OCI-LY3 (cell line): ENCODE measurements at regions not wholly inside any gene's neighbourhood (a gene's known extent, or its start where the extent isn't known, plus 50 kb on each side); places are given as distances from the start of the nearest gene placed in this dataset.

Experiments used
- H2AFZ ChIP-seq: fragments of 200-600, 300-600 bp; shearing (Covaris generic); 2 replicates; pipeline ENCODE4 v1.6.0; 2014; ENCODE audit warnings: antibody characterized with exemption, low read depth, low read length
- H3K27ac ChIP-seq: fragments of 200-600, 300-600 bp; sonication (generic); 2 replicates; pipeline ENCODE4 v1.5.1; 2014; ENCODE audit warnings: mild to moderate bottlenecking, low read length, moderate library complexity, mixed read lengths
- H3K27me3 ChIP-seq: fragments of 200-600, 300-600 bp; sonication (generic); 2 replicates; pipeline ENCODE4 v1.6.1; 2014; ENCODE audit warnings: low read depth, low read length, mixed read lengths
- H3K36me3 ChIP-seq: fragments of 200-600, 300-600 bp; sonication (generic); replicated peaks from 2 replicates; pipeline ENCODE3; 2014; ENCODE audit warnings: low read depth, low read length, mixed read lengths
- H3K4me1 ChIP-seq: fragments of 300-600, 200-600 bp; sonication (generic); 2 replicates; pipeline ENCODE4 v1.6.1; 2014; ENCODE audit warnings: low read length, mixed read lengths
- H3K4me2 ChIP-seq: fragments of 200-600, 300-600 bp; sonication (generic); 2 replicates; pipeline ENCODE4 v1.6.1; 2014; ENCODE audit warnings: low read length, mixed read lengths
- H3K4me3 ChIP-seq: fragments of 300-600, 200-600 bp; sonication (generic); 2 replicates; pipeline ENCODE4 v1.5.1; 2014; ENCODE audit warnings: antibody characterized with exemption, mild to moderate bottlenecking, low read length, moderate library complexity
- H3K79me2 ChIP-seq: fragments of 300-600, 200-600 bp; shearing (Covaris generic); 2 replicates; pipeline ENCODE4 v1.6.1; 2014; ENCODE audit warnings: mild to moderate bottlenecking, low read length, mixed read lengths
- H3K9ac ChIP-seq: fragments of 300-600, 200-600 bp; shearing (Covaris generic); 2 replicates; pipeline ENCODE4 v1.6.0; 2014; ENCODE audit warnings: mild to moderate bottlenecking, low read length, moderate library complexity
- H3K9me3 ChIP-seq: fragments of 200-600, 300-600 bp; shearing (Covaris generic); 2 replicates; pipeline ENCODE4 v1.6.1; 2014; ENCODE audit warnings: low read length, mixed read lengths; ENCODE audit not compliant: insufficient read depth
- H4K20me1 ChIP-seq: fragments of 200-600, 300-600 bp; sonication (generic); 2 replicates; pipeline ENCODE4 v1.6.1; 2016; ENCODE audit warnings: low read length, mixed read lengths; ENCODE audit not compliant: insufficient read depth
- CTCF ChIP-seq: fragments of 200-600, 300-600 bp; sonication (generic); IDR thresholded peaks from 2 replicates; pipeline ENCODE4 v1.5.1; 2014; ENCODE audit warnings: antibody characterized with exemption, low read length, low read depth
- EZH2phosphoT487 ChIP-seq: fragments of 200-600 bp; shearing (Covaris generic); IDR thresholded peaks from 2 replicates; pipeline ENCODE4 v1.6.1; 2018; ENCODE audit warnings: antibody characterized with exemption, mixed run types, low read depth

GRCh38 chr12:114767084-114767760, 83.2 kb upstream of the TBX3 start:
- no peak overlapping the region for H3K4me3 ChIP-seq
- no peaks in the 10 kb centered on the region for H3K36me3 ChIP-seq
- no peak overlapping the region for H3K9ac ChIP-seq
- no peak overlapping the region for H2AFZ ChIP-seq
- H3K27me3 ChIP-seq, result no peaks in the 10 kb centered on the region
- H3K79me2 ChIP-seq, result no peaks in the 10 kb centered on the region
- H3K4me1 ChIP-seq, result no peaks in the 10 kb centered on the region
- H3K4me2 ChIP-seq, result no peak overlapping the region
- H4K20me1 ChIP-seq, result no peaks in the 10 kb centered on the region
- TF ChIP-seq CTCF, result no peak
- no peak for TF ChIP-seq EZH2phosphoT487
- H3K27ac ChIP-seq, result no peak overlapping the region
- no peaks in the 10 kb centered on the region for H3K9me3 ChIP-seq

- Histone ChIP-seq H3K4me2 (no peak overlapping the region), H3K4me1 (no peaks in the 10 kb centered on the region), H2AFZ (no peak overlapping the region), H3K9ac (no peak overlapping the region), H3K27ac (no peak overlapping the region), H4K20me1 (no peaks in the 10 kb centered on the region), H3K79me2 (no peaks in the 10 kb centered on the region), H3K4me3 (no peak overlapping the region), H3K36me3 (no peaks in the 10 kb centered on the region), H3K27me3 (no peaks in the 10 kb centered on the region), H3K9me3 (no peaks in the 10 kb centered on the region)
- no peak for TF ChIP-seq CTCF
Measured at GRCh38 chr12:114765960-114766691, 82.2 kb upstream of the TBX3 start.

- Histone ChIP-seq H3K9ac (no peak overlapping the region), H3K9me3 (no peaks in the 10 kb centered on the region), H3K4me3 (no peak overlapping the region), H3K27ac (no peak overlapping the region), H3K79me2 (no peaks in the 10 kb centered on the region), H2AFZ (no peak overlapping the region), H3K4me2 (no peak overlapping the region), H3K36me3 (no peaks in the 10 kb centered on the region), H3K27me3 (no peaks in the 10 kb centered on the region), H4K20me1 (no peaks in the 10 kb centered on the region), H3K4me1 (no peaks in the 10 kb centered on the region)
- TF ChIP-seq EZH2phosphoT487, result no peak
- no peak for TF ChIP-seq CTCF
Measured at GRCh38 chr12:114764510-114764909, 80.5 kb upstream of the TBX3 start.

DNA sequence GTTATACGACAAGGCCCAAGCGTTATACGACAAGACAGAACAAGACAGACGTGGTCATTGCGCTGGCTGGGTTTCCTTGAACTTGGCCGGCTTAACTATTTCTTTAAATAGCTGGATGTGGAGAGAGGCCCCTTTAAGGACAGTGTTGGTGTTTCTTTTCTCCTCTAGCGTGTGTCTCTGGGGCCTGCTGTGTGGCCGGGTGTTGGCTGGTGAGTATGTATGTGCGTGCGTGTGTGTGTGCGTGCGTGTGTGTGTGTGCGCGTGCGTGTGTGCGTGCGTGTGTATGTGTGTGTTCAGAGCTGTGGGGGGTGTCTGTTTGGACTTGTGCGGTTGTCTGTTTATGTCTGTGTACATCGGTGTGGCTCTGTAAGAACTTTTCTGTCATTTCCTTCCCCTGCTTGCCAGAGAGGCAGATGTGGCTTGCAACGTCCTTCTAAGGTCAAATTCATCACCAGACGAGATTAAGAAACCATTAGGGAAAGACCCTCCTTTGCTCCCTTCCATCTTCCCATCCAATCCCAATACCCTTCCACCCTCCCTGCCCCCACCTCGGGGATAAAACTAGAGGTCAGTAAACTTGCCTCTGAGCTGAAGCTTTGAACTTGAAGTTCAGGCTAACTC, 78.6 kb upstream of the TBX3 start:
- H4K20me1 ChIP-seq, result no peaks in the 10 kb centered on the region
- TF ChIP-seq CTCF (no peak), EZH2phosphoT487 (no peak)
- no peaks in the 10 kb centered on the region for H3K4me1 ChIP-seq
- H3K4me2 ChIP-seq, result no peak overlapping the region
- no peaks in the 10 kb centered on the region for H3K9me3 ChIP-seq
- no peaks in the 10 kb centered on the region for H3K27me3 ChIP-seq
- no peak overlapping the region for H2AFZ ChIP-seq
- no peaks in the 10 kb centered on the region for H3K36me3 ChIP-seq
- H3K79me2 ChIP-seq, result no peaks in the 10 kb centered on the region
- no peak overlapping the region for H3K4me3 ChIP-seq
- H3K9ac ChIP-seq, result no peak overlapping the region
- no peak overlapping the region for H3K27ac ChIP-seq
